ENCODE measurements at regions not wholly inside any gene's neighbourhood (a gene's known extent, or its start where the extent isn't known, plus 50 kb on each side); places are given as distances from the start of the nearest gene placed in this dataset.

GRCh38 chr1:55839221-55839620 lies 624.1 kb upstream of the USP24 start:
- DNase-seq = no peak

GRCh38 chr1:55836086-55836485 lies 620.9 kb upstream of the USP24 start:
- no peak for DNase-seq

- DNase-seq = no peak
Observed at GRCh38 chr1:55833529-55834091, 618.4 kb upstream of the USP24 start.

- DNase-seq = no peak
Observed at GRCh38 chr1:55831759-55832158, 616.6 kb upstream of the USP24 start.

GRCh38 chr1:55828044-55828443 lies 612.9 kb upstream of the USP24 start:
- no peak for DNase-seq

GRCh38 chr1:55827350-55827749 lies 612.2 kb upstream of the USP24 start:
- DNase-seq = no peak

- no peak for DNase-seq
Observed at GRCh38 chr1:55826381-55827080, 611.4 kb upstream of the USP24 start.

- DNase-seq = no peak
Observed at GRCh38 chr1:55825461-55825860, 610.3 kb upstream of the USP24 start.

- DNase-seq = no peak
Observed at GRCh38 chr1:55824251-55824640, 609.1 kb upstream of the USP24 start.

- no peak for DNase-seq
Observed at GRCh38 chr1:55823541-55824250, 608.5 kb upstream of the USP24 start.

- DNase-seq = no peak
Observed at GRCh38 chr1:55822891-55823290, 607.7 kb upstream of the USP24 start.

GRCh38 chr1:55821234-55821633 lies 606.1 kb upstream of the USP24 start:
- no peak for DNase-seq

- DNase-seq = no peak
Observed at GRCh38 chr1:55820501-55820900, 605.3 kb upstream of the USP24 start.

GRCh38 chr1:55819011-55819410 lies 603.8 kb upstream of the USP24 start:
- no peak for DNase-seq

GRCh38 chr1:55816456-55817426 lies 601.6 kb upstream of the USP24 start:
- no peak for DNase-seq

- DNase-seq = no peak
Observed at GRCh38 chr1:55815745-55816455, 600.7 kb upstream of the USP24 start.

GRCh38 chr1:55814967-55815366 lies 599.8 kb upstream of the USP24 start:
- DNase-seq = no peak

GRCh38 chr1:55813618-55814017 lies 598.5 kb upstream of the USP24 start:
- no peak for DNase-seq

- DNase-seq = no peak
Observed at GRCh38 chr1:55812281-55812680, 597.1 kb upstream of the USP24 start.

GRCh38 chr1:55808263-55808662 lies 593.1 kb upstream of the USP24 start:
- DNase-seq = no peak

GRCh38 chr1:55803429-55803828 lies 588.3 kb upstream of the USP24 start:
- no peak for DNase-seq

GRCh38 chr1:55801481-55801880 lies 586.3 kb upstream of the USP24 start:
- no peak for DNase-seq

GRCh38 chr1:55800503-55800902 lies 585.3 kb upstream of the USP24 start:
- DNase-seq = no peak
